Loucy (cell line): ENCODE measurements at regions not wholly inside any gene's neighbourhood (a gene's known extent, or its start where the extent isn't known, plus 50 kb on each side); places are given as distances from the start of the nearest gene placed in this dataset.

Source experiments
- CTCF ChIP-seq: fragments of 200-600 bp; sonication (generic); conservative IDR thresholded peaks from 2 replicates; pipeline ENCODE4 v1.5.1; 2014; ENCODE audit warnings: mild to moderate bottlenecking, antibody characterized with exemption, low read length
- EZH2phosphoT487 ChIP-seq: fragments of 200-600 bp; IDR thresholded peaks from 2 replicates; pipeline ENCODE4 v1.6.1; 2018; ENCODE audit warnings: antibody characterized with exemption, mild to moderate bottlenecking, moderate library complexity, borderline replicate concordance

- TF ChIP-seq CTCF, result no peak
- no peak for TF ChIP-seq EZH2phosphoT487
Observed at GRCh38 chr1:79469139-79469538, 462.6 kb upstream of the ADGRL4 start.
